ENCODE measurements at regions not wholly inside any gene's neighbourhood (a gene's known extent, or its start where the extent isn't known, plus 50 kb on each side); places are given as distances from the start of the nearest gene placed in this dataset.

- TF ChIP-seq CTCF (IDR thresholded peaks at IDR 0.05; ENCODE audit: low read depth, low read length) (no peak), EZH2phosphoT487 (IDR thresholded peaks at IDR 0.05; ENCODE audit: low read depth) (no peak)
Observed at GRCh38 chr11:43172477-43172876, 139.3 kb upstream of the API5 start.

Measured in OCI-LY3 (cell line).